ENCODE measurements at regions not wholly inside any gene's neighbourhood (a gene's known extent, or its start where the extent isn't known, plus 50 kb on each side); places are given as distances from the start of the nearest gene placed in this dataset.

GRCh38 chr12:124420041-124420995, 125.4 kb downstream of the RFLNA start:
- intact Hi-C loops (cut with DNase I), result no loop called here
- TF ChIP-seq, protein P1, sequence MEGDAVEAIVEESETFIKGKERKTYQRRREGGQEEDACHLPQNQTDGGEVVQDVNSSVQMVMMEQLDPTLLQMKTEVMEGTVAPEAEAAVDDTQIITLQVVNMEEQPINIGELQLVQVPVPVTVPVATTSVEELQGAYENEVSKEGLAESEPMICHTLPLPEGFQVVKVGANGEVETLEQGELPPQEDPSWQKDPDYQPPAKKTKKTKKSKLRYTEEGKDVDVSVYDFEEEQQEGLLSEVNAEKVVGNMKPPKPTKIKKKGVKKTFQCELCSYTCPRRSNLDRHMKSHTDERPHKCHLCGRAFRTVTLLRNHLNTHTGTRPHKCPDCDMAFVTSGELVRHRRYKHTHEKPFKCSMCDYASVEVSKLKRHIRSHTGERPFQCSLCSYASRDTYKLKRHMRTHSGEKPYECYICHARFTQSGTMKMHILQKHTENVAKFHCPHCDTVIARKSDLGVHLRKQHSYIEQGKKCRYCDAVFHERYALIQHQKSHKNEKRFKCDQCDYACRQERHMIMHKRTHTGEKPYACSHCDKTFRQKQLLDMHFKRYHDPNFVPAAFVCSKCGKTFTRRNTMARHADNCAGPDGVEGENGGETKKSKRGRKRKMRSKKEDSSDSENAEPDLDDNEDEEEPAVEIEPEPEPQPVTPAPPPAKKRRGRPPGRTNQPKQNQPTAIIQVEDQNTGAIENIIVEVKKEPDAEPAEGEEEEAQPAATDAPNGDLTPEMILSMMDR (IDR thresholded peaks at IDR 0.05), result no peak
- TF ChIP-seq POLR2A (IDR thresholded peaks at IDR 0.05), result no peak
- Histone ChIP-seq H3K27me3 (no peaks in the 10 kb centered on the region), H3K9me3 (no peaks in the 10 kb centered on the region), H3K4me3 (no peak overlapping the region), H3K4me1 (peaks cover 32% of the 10 kb centered on the region), H3K36me3 (replicated peaks in 1 of 2; ENCODE audit: insufficient read depth in 1 of 2, low read depth in 2 of 2) (peaks cover 0 to 9% of the 10 kb centered on the region in 2 donors), H3K27ac (peak overlapping the region in 2 of 4 donors; percentile 7 to 89)
- DNase-seq (no peak), ATAC-seq (no peak)
- WGBS, 2 donors, result 93 to 96% methylated on average over 28 of the region's 28 CpGs

DNA sequence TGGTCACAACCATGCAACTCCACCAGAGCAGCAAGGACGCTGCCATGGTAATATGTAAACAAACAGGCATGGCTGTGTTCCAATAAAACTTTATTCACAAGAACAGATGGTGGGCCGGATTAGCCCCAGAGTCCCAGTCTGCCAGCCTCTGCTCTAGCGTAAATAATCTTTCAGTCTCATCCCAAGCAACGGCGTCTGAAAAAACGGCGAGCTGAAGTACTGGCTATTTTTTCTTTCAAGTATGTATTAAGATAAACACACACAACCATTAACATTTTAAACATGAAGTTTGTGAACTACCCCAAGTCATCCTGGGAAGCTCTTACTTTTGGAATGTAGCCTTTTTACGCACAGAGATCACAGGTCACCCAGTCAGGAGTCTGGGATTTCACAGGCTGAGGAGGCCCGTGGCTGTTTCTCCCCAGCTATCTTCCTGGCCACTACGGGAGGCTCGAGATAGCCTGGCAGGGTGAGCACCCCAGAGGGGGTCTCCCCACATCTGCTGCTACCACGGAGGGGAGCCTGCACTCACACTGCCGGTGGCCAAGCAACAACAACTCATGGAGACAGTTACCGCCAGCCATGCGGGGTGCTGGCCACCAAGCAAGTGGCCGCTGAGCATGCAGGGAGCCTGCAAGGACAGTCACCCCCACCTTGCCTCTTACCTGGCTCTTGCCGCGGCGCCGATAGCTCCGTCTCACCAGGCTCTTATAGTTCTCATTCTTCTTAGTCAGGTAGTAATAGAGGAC, 124.6 kb downstream of the RFLNA start:
- H3K27me3 ChIP-seq, result no peaks in the 10 kb centered on the region
- DNase-seq (no peak), ATAC-seq (no peak)
- H3K9me3 ChIP-seq, result no peaks in the 10 kb centered on the region
- peaks cover 31% of the 10 kb centered on the region for H3K4me1 ChIP-seq
- intact Hi-C loops (cut with DNase I), result no loop called here
- TF ChIP-seq, protein P1 (IDR thresholded peaks at IDR 0.05), result no peak
- TF ChIP-seq POLR2A (IDR thresholded peaks at IDR 0.05), result no peak
- no peak overlapping the region for H3K4me3 ChIP-seq
- H3K36me3 ChIP-seq (replicated peaks in 1 of 2; ENCODE audit: insufficient read depth in 1 of 2, low read depth in 2 of 2), result peaks cover 0 to 7% of the 10 kb centered on the region in 2 donors
- peak overlapping the region in 1 of 4 donors; percentile 7 for H3K27ac ChIP-seq
- WGBS, 2 donors, result 95 to 97% methylated on average over 19 to 21 of the region's 21 CpGs

GRCh38 chr12:124418791-124419190, 123.9 kb downstream of the RFLNA start:
- no peaks in the 10 kb centered on the region for H3K9me3 ChIP-seq
- peaks cover 0 to 7% of the 10 kb centered on the region in 2 donors for H3K36me3 ChIP-seq (replicated peaks in 1 of 2; ENCODE audit: insufficient read depth in 1 of 2, low read depth in 2 of 2)
- peaks cover 24% of the 10 kb centered on the region for H3K4me1 ChIP-seq
- WGBS, 2 donors, result 92 to 94% methylated on average over 15 of the region's 15 CpGs
- H3K27ac ChIP-seq, result no peak overlapping the region
- H3K27me3 ChIP-seq, result no peaks in the 10 kb centered on the region
- ATAC-seq, result no peak
- DNase-seq, result no peak
- intact Hi-C loops (cut with DNase I), result no loop called here
- no peak for TF ChIP-seq POLR2A (IDR thresholded peaks at IDR 0.05)
- TF ChIP-seq, protein P1 (IDR thresholded peaks at IDR 0.05), result no peak
- no peak overlapping the region for H3K4me3 ChIP-seq

GRCh38 chr12:124418156-124418555, 123.3 kb downstream of the RFLNA start:
- peaks cover 18% of the 10 kb centered on the region for H3K4me1 ChIP-seq
- no peak overlapping the region for H3K27ac ChIP-seq
- ATAC-seq (no peak), DNase-seq (no peak)
- peaks cover 0 to 7% of the 10 kb centered on the region in 2 donors for H3K36me3 ChIP-seq (replicated peaks in 1 of 2; ENCODE audit: insufficient read depth in 1 of 2, low read depth in 2 of 2)
- no peak for TF ChIP-seq POLR2A (IDR thresholded peaks at IDR 0.05)
- TF ChIP-seq, protein P1 (IDR thresholded peaks at IDR 0.05), result no peak
- 93 to 98% methylated on average over 12 to 13 of the region's 13 CpGs for WGBS, 2 donors
- no peaks in the 10 kb centered on the region for H3K27me3 ChIP-seq
- no peak overlapping the region for H3K4me3 ChIP-seq
- intact Hi-C loops (cut with DNase I), result no loop called here
- no peaks in the 10 kb centered on the region for H3K9me3 ChIP-seq
